ENCODE measurements at regions not wholly inside any gene's neighbourhood (a gene's known extent, or its start where the extent isn't known, plus 50 kb on each side); places are given as distances from the start of the nearest gene placed in this dataset.

DNA sequence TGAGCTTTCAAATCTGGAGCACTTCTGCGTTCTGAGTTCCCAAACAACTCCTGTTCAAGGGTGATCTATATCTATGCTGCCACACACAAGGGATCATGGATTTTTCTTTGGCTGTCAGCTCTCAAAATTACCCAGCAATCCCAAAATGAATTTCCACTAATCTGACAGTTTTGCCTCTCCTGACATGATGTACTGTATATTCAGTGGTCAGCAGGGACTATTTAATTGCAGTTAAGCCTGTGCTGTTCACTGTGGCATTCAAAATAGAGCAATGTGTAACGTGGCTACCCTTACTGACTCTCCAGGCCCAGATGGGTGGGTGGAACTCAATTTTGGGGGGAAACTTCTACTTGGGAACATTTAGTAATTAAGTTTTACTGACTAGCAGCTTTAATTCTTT is 283.8 kb upstream of the TSHZ2 start:
- DNase-seq = no peak

DNA sequence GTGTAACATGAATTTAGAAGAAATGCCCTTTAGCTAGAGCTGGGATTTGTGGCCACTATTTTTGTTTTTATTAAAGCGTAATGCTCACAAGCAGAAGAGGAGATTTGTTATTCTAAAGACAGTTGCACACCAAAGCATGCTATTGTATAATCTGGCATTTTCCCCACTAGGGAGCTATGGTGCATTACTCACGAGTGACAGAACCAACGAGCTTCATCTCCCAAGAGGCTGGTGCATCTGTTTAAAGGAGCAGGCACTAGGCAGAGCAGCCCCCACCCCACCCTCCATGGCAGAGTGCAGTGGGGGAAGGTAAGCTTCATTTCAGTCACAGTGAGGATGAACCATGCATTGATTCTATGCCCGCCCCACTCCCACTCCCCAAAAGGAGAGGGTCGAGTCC is 287.3 kb upstream of the TSHZ2 start:
- no peak overlapping the region for H3K4me3 Mint-ChIP-seq
- H3K9me3 Mint-ChIP-seq = no peaks in the 10 kb centered on the region
- no peak overlapping the region for H3K27ac Mint-ChIP-seq
- no peaks in the 10 kb centered on the region for H3K4me1 Mint-ChIP-seq
- DNase-seq (no peak), ATAC-seq (no peak)
- peaks cover 7% of the 10 kb centered on the region for H3K27me3 Mint-ChIP-seq

More for the DNA sequence above, 283.8 kb upstream of the TSHZ2 start:
- Mint-ChIP-seq H3K27me3 (peaks cover 7% of the 10 kb centered on the region), H3K9me3 (no peaks in the 10 kb centered on the region), H3K4me3 (no peak overlapping the region), H3K4me1 (no peaks in the 10 kb centered on the region), H3K27ac (no peak overlapping the region)
- no peak for ATAC-seq

DNA sequence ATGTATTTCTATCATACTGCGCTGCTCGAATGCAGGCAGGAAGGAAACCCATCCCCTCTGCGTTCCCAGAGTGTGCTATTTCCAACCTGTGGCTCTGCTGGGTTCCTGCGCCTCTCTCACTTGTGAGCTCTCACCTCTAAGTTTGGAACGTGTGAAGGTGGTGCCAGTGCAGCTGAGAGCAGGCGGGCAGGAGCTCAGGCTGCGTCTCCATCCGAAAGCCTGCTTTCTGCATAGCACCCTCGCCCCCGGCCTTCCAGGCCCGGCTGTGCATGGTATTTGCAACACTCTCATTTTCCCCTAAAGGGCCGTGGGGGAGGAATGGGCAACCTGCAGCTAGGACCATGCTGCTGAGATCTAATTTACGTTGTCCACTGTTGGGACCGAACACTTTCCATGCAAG is 288.0 kb upstream of the TSHZ2 start:
- Mint-ChIP-seq H3K27me3 (peaks cover 7% of the 10 kb centered on the region), H3K27ac (no peak overlapping the region), H3K4me1 (no peaks in the 10 kb centered on the region), H3K9me3 (no peaks in the 10 kb centered on the region), H3K4me3 (no peak overlapping the region)
- ATAC-seq (no peak), DNase-seq (no peak)

DNA sequence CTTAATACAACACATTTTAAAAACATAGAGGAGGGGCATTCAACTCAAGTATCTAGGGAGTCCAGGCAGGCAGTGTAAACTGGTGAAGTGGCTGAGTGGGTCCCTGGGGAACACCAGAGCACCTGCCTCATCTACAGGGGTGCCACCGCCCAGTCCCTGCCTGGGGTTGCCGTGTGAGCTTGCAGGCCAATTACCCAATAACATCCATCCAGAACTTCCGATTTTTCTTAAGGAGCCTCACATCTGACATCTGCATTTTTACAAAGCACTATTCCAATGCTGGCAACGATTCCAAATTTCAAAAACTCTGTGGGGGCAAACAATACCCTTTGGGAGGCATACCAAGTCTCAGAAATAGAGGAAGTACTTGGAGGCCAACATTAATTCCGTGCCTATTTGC is 288.4 kb upstream of the TSHZ2 start:
- no peak for ATAC-seq
- Mint-ChIP-seq H3K9me3 (no peaks in the 10 kb centered on the region), H3K27me3 (peaks cover 7% of the 10 kb centered on the region), H3K4me1 (no peaks in the 10 kb centered on the region), H3K27ac (no peak overlapping the region), H3K4me3 (no peak overlapping the region)
- no peak for DNase-seq

GRCh38 chr20:52682237-52682636 is 289.9 kb upstream of the TSHZ2 start:
- Mint-ChIP-seq H3K4me1 (no peaks in the 10 kb centered on the region), H3K27me3 (peaks cover 9% of the 10 kb centered on the region), H3K9me3 (no peaks in the 10 kb centered on the region), H3K4me3 (no peak overlapping the region), H3K27ac (peak overlapping the region in 1 of 2 donors; percentile 33)
- no peak for DNase-seq
- ATAC-seq = no peak

- H3K27ac Mint-ChIP-seq = no peak overlapping the region
- H3K9me3 Mint-ChIP-seq = no peaks in the 10 kb centered on the region
- H3K4me1 Mint-ChIP-seq = peaks cover 5% of the 10 kb centered on the region
- H3K4me3 Mint-ChIP-seq = no peak overlapping the region
- DNase-seq = no peak
- no peak for ATAC-seq
- peaks cover 15% of the 10 kb centered on the region for H3K27me3 Mint-ChIP-seq
Observed at GRCh38 chr20:52681288-52681687, 290.9 kb upstream of the TSHZ2 start.

GRCh38 chr20:52677216-52677615 is 294.9 kb upstream of the TSHZ2 start:
- DNase-seq (no peak), ATAC-seq (no peak)
- Mint-ChIP-seq H3K27me3 (peaks cover 8% of the 10 kb centered on the region), H3K9me3 (no peaks in the 10 kb centered on the region), H3K4me1 (peaks cover 12% of the 10 kb centered on the region), H3K4me3 (no peak overlapping the region), H3K27ac (no peak overlapping the region)

DNA sequence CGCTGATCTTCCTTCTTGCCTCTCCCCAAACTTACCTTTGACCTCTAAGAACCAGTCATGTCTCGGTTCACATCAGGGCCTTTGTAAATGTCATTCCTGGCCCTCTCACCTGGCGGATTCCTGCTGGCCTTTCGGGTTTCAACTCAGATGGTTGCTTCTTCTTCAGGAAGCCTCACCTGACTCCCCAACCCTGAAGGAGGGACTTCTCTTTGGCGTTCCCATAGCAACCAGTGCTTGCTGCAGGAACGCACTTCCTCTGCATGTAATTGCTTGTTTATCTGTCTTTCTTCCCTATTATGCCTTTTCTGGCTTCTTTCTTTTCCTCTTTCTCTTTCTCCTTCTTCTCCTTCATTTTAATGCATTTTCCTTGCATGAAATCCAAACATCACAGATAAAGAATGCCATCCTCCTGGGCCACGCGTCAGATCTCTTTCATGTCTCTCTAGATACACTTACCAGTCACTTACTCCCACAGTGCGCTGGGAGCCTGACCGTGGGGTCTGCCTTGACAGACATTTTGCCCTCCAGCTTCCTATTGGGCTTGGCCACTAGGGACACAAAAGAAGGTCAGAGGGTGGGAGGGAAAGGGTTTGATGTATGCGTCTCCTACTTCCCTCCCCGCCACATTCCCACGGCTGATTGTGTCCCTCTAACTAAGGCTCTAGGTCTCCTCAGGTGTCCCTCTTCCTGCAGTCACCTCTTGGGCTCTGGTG is 295.7 kb upstream of the TSHZ2 start:
- Mint-ChIP-seq H3K4me3 (no peak overlapping the region), H3K4me1 (peaks cover 12% of the 10 kb centered on the region), H3K27me3 (peaks cover 8% of the 10 kb centered on the region), H3K27ac (peak overlapping the region; percentile 15 to 27), H3K9me3 (no peaks in the 10 kb centered on the region)
- DNase-seq (no peak), ATAC-seq (no peak)

- ATAC-seq (no peak), DNase-seq (no peak)
- no peak overlapping the region for H3K27ac Mint-ChIP-seq
- H3K27me3 Mint-ChIP-seq = peaks cover 10% of the 10 kb centered on the region
- no peak overlapping the region for H3K4me3 Mint-ChIP-seq
- no peaks in the 10 kb centered on the region for H3K9me3 Mint-ChIP-seq
- H3K4me1 Mint-ChIP-seq = peaks cover 12% of the 10 kb centered on the region
Observed at GRCh38 chr20:52675375-52675774, 296.8 kb upstream of the TSHZ2 start.

- H3K27me3 Mint-ChIP-seq = peaks cover 6% of the 10 kb centered on the region
- no peak overlapping the region for H3K27ac Mint-ChIP-seq
- no peaks in the 10 kb centered on the region for H3K9me3 Mint-ChIP-seq
- H3K4me1 Mint-ChIP-seq = no peaks in the 10 kb centered on the region
- DNase-seq = no peak
- no peak for ATAC-seq
- no peak overlapping the region for H3K4me3 Mint-ChIP-seq
Observed at GRCh38 chr20:52668626-52669025, 303.5 kb upstream of the TSHZ2 start.

GRCh38 chr20:52667358-52667757 is 304.8 kb upstream of the TSHZ2 start:
- DNase-seq (no peak), ATAC-seq (no peak)
- Mint-ChIP-seq H3K4me3 (no peak overlapping the region), H3K4me1 (no peaks in the 10 kb centered on the region), H3K9me3 (no peaks in the 10 kb centered on the region), H3K27me3 (peaks cover 6% of the 10 kb centered on the region), H3K27ac (no peak overlapping the region)

DNA sequence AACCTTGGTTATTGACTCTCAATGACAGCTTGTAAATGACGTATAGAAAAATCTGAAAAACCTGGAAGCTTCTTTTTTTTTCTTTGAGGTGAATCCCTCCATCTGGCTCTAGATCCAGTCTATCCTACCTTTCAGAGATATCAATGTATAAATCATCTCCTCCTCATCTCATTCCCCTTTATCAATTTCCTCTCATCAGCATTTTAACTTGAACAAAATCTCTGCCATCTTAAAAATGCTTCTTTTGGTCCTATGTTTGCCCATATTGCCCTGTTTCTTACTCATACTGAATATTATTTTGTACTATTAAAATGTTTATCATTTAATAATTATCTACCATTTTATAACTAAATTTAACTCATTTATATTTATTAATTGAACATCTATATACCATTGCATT is 306.7 kb upstream of the TSHZ2 start:
- Mint-ChIP-seq H3K4me1 (no peaks in the 10 kb centered on the region), H3K4me3 (no peak overlapping the region), H3K27ac (peak overlapping the region in 1 of 2 donors; percentile 14), H3K27me3 (peaks cover 4% of the 10 kb centered on the region), H3K9me3 (no peaks in the 10 kb centered on the region)
- no peak for DNase-seq
- ATAC-seq = no peak

DNA sequence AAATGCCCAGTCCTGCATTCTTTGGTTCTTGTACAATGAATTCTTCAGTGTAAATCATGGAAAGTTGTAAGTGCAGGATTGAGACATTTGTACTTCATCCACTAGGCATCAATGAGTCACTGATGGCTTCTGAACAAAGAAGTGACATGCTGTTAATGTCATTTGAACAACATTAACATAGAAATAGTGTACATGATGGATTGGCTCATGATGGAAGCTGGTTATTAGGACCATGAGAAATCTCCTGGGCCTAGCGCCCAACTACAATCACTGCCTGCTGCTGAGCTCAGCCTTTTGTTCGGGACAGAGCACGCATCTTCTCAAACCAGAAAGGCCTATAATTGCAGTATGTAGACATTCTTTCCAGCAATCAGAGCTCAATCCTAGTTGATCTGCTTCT is 316.8 kb upstream of the TSHZ2 start:
- H3K9me3 Mint-ChIP-seq = no peaks in the 10 kb centered on the region
- H3K27ac Mint-ChIP-seq = no peak overlapping the region
- H3K27me3 Mint-ChIP-seq = no peaks in the 10 kb centered on the region
- no peak overlapping the region for H3K4me3 Mint-ChIP-seq
- ATAC-seq (no peak), DNase-seq (no peak)
- H3K4me1 Mint-ChIP-seq = no peaks in the 10 kb centered on the region

GRCh38 chr20:52654567-52654966 is 317.6 kb upstream of the TSHZ2 start:
- no peaks in the 10 kb centered on the region for H3K4me1 Mint-ChIP-seq
- no peaks in the 10 kb centered on the region for H3K27me3 Mint-ChIP-seq
- H3K9me3 Mint-ChIP-seq = no peaks in the 10 kb centered on the region
- ATAC-seq = no peak
- no peak for DNase-seq
- no peak overlapping the region for H3K27ac Mint-ChIP-seq
- H3K4me3 Mint-ChIP-seq = no peak overlapping the region

DNA sequence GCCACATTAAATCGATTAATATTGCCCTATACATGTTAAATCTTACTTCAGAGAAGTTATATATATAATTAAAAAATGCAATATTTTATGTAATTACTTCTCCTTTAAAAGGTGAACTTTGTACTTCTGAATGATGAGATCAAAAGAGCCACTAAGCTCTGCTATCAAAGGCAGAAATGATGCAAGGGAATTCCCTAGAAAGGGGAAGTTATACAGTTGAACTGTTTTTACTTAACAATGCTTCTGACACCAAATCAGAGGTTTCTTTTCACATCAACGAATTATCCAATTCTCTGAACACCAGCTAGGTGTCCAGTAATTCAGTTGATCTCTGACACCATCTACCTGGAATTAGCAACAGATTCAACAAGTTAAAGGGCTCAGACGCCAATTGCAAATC is 319.9 kb upstream of the TSHZ2 start:
- no peaks in the 10 kb centered on the region for H3K4me1 Mint-ChIP-seq
- no peak overlapping the region for H3K27ac Mint-ChIP-seq
- peaks cover 7% of the 10 kb centered on the region for H3K27me3 Mint-ChIP-seq
- H3K9me3 Mint-ChIP-seq = no peaks in the 10 kb centered on the region
- ATAC-seq (no peak), DNase-seq (no peak)
- no peak overlapping the region for H3K4me3 Mint-ChIP-seq

- DNase-seq (no peak), ATAC-seq (no peak)
- Mint-ChIP-seq H3K9me3 (no peaks in the 10 kb centered on the region), H3K27me3 (peaks cover 7% of the 10 kb centered on the region), H3K4me3 (no peak overlapping the region), H3K27ac (peak overlapping the region in 1 of 2 donors; percentile 57), H3K4me1 (no peaks in the 10 kb centered on the region)
Observed at GRCh38 chr20:52649727-52650126, 322.4 kb upstream of the TSHZ2 start.

DNA sequence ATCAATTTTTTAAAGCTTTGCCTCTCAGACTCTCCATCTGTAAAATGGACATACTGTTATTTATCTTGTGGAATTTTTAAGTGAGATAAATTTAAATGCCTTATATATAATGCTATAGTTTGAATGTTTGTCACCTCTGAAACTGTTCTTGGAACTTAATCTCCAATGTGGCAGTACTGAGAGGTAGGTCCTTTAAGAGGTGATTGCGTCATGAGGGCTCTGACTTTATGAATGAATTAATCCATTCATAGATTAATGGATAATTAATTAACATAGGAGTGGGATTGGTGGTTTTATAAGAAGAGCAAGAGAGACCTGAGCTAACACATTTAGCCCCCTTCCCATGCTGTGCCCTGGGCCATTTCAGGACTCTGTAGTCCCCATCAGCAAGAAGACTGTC is 326.3 kb upstream of the TSHZ2 start:
- Mint-ChIP-seq H3K4me3 (no peak overlapping the region), H3K27me3 (peaks cover 7% of the 10 kb centered on the region), H3K27ac (no peak overlapping the region), H3K4me1 (no peaks in the 10 kb centered on the region), H3K9me3 (peaks cover 0 to 7% of the 10 kb centered on the region in 2 donors)
- DNase-seq (no peak), ATAC-seq (no peak)
